RWPE2 (cell line): ENCODE measurements at regions not wholly inside any gene's neighbourhood (a gene's known extent, or its start where the extent isn't known, plus 50 kb on each side); places are given as distances from the start of the nearest gene placed in this dataset.

ENCODE experiments used
- ATAC-seq: fragments of 200-7000 bp; cut with Tn5 transposase; 3 replicates; pipeline ENCODE4 v1.9.1; 2021; ENCODE audit warnings: low read depth
- DNase-seq: peaks from one replicate; pipeline ENCODE4 v3.0.0-alpha.2; 2020; ENCODE audit warnings: low spot score
- H3K27ac ChIP-seq: fragments of 450-650 bp; 2 replicates; pipeline ENCODE4 v1.5.1; 2017; ENCODE audit warnings: mild to moderate bottlenecking; ENCODE audit not compliant: poor library complexity, severe bottlenecking
- H3K27me3 ChIP-seq: fragments of 250-450 bp; sonication (Bioruptor Pico); 2 replicates; pipeline ENCODE4 v1.5.1; 2021; ENCODE audit warnings: mild to moderate bottlenecking, moderate library complexity; ENCODE audit not compliant: insufficient read depth, poor library complexity, severe bottlenecking
- H3K36me3 ChIP-seq: fragments of 250-450 bp; sonication (Bioruptor Pico); 2 replicates; pipeline ENCODE4 v1.5.1; 2020; ENCODE audit warnings: low read depth, mild to moderate bottlenecking, moderate library complexity
- H3K4me1 ChIP-seq: fragments of 250-450 bp; sonication (Bioruptor Pico); 2 replicates; pipeline ENCODE4 v1.5.1; 2021; ENCODE audit warnings: mild to moderate bottlenecking, moderate library complexity; ENCODE audit not compliant: insufficient read depth, poor library complexity, severe bottlenecking
- H3K4me3 ChIP-seq: fragments of 250-450 bp; sonication (Bioruptor Pico); 2 replicates; pipeline ENCODE4 v1.5.1; 2021; ENCODE audit warnings: mild to moderate bottlenecking, moderate library complexity; ENCODE audit not compliant: severe bottlenecking
- H3K9me3 ChIP-seq: fragments of 250-450 bp; sonication (Bioruptor Pico); 2 replicates; pipeline ENCODE4 v1.5.1; 2021; ENCODE audit warnings: mild to moderate bottlenecking, moderate library complexity; ENCODE audit not compliant: severe bottlenecking
- TF ChIP-seq, protein P1 (sequence below): fragments of 450-650 bp; IDR thresholded peaks from one replicate; pipeline ENCODE4 v1.5.1; 2017; ENCODE audit warnings: mild to moderate bottlenecking, moderate library complexity; ENCODE audit not compliant: poor library complexity, severe bottlenecking

DNA sequence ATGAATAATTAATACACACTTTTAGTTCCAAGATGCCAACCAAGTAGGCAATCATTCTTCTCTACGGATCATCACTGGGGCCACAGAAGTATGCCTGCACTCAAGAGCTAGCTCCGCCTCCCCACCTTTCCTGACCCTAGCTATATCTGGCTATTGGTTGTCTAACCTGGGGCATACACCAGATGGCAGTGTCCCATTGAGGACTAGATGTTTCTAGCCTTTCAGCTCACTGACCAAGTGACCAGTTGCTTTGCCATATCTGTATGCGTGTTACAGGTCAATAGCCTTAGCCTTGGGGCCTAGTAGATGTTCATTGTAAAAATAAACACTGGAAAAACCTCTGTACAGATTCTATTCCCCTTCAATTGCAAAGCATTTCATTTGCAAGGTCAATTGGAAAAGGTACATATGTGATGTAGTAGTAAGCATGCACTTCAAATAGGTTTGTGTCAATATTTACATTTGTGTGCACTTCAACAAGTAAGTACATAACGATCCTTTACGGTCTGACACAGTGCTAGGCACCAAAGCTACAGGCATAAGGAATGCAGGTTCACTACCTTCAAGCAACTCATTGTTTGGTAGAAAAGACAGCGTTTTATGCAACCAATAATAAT is 521.7 kb downstream of the PPARGC1A start:
- H3K36me3 ChIP-seq, result no peaks in the 10 kb centered on the region
- ATAC-seq (no peak), DNase-seq (no peak)
- H3K27ac ChIP-seq, result no peak overlapping the region
- TF ChIP-seq, protein P1, sequence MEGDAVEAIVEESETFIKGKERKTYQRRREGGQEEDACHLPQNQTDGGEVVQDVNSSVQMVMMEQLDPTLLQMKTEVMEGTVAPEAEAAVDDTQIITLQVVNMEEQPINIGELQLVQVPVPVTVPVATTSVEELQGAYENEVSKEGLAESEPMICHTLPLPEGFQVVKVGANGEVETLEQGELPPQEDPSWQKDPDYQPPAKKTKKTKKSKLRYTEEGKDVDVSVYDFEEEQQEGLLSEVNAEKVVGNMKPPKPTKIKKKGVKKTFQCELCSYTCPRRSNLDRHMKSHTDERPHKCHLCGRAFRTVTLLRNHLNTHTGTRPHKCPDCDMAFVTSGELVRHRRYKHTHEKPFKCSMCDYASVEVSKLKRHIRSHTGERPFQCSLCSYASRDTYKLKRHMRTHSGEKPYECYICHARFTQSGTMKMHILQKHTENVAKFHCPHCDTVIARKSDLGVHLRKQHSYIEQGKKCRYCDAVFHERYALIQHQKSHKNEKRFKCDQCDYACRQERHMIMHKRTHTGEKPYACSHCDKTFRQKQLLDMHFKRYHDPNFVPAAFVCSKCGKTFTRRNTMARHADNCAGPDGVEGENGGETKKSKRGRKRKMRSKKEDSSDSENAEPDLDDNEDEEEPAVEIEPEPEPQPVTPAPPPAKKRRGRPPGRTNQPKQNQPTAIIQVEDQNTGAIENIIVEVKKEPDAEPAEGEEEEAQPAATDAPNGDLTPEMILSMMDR, result peak; percentile 5
- no peaks in the 10 kb centered on the region for H3K4me1 ChIP-seq
- no peaks in the 10 kb centered on the region for H3K27me3 ChIP-seq
- H3K4me3 ChIP-seq, result no peak overlapping the region
- no peaks in the 10 kb centered on the region for H3K9me3 ChIP-seq

- H3K4me3 ChIP-seq, result no peak overlapping the region
- H3K27ac ChIP-seq, result no peak overlapping the region
- H3K9me3 ChIP-seq, result no peaks in the 10 kb centered on the region
- no peaks in the 10 kb centered on the region for H3K27me3 ChIP-seq
- H3K36me3 ChIP-seq, result no peaks in the 10 kb centered on the region
- DNase-seq (no peak), ATAC-seq (no peak)
- TF ChIP-seq, protein P1, result no peak
- H3K4me1 ChIP-seq, result no peaks in the 10 kb centered on the region
Measured at GRCh38 chr4:23366557-23366906, 523.3 kb downstream of the PPARGC1A start.

- H3K9me3 ChIP-seq, result no peaks in the 10 kb centered on the region
- H3K27ac ChIP-seq, result no peak overlapping the region
- TF ChIP-seq, protein P1, result no peak
- H3K4me3 ChIP-seq, result no peak overlapping the region
- no peak for DNase-seq
- H3K27me3 ChIP-seq, result no peaks in the 10 kb centered on the region
- H3K36me3 ChIP-seq, result no peaks in the 10 kb centered on the region
- no peak for ATAC-seq
- no peaks in the 10 kb centered on the region for H3K4me1 ChIP-seq
Measured at GRCh38 chr4:23365871-23366556, 523.8 kb downstream of the PPARGC1A start.

- no peaks in the 10 kb centered on the region for H3K27me3 ChIP-seq
- ATAC-seq (no peak), DNase-seq (no peak)
- no peaks in the 10 kb centered on the region for H3K36me3 ChIP-seq
- H3K27ac ChIP-seq, result no peak overlapping the region
- H3K4me1 ChIP-seq, result no peaks in the 10 kb centered on the region
- TF ChIP-seq, protein P1, result no peak
- H3K4me3 ChIP-seq, result no peak overlapping the region
- no peaks in the 10 kb centered on the region for H3K9me3 ChIP-seq
Measured at GRCh38 chr4:23365086-23365485, 524.8 kb downstream of the PPARGC1A start.

DNA sequence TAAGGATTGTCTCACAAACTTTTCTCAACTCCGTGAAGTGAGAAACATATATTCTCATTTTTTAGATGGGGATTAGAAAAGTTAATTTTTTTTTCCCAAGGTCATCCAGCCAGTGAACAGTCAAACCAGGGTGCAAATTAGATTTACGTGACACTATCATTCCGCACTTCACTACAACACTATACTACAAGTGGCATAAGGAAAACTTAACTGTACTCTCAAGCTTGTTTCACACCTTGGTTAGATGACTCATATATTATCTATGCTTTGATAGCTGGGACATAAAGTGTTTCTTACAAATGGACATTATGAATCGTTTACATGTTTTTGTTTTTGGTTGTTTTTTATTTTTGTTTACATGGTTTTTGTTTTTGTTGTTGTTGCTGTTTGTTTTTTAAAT is 525.7 kb downstream of the PPARGC1A start:
- Histone ChIP-seq H3K27ac (no peak overlapping the region), H3K4me1 (no peaks in the 10 kb centered on the region), H3K4me3 (no peak overlapping the region), H3K36me3 (no peaks in the 10 kb centered on the region), H3K27me3 (no peaks in the 10 kb centered on the region), H3K9me3 (no peaks in the 10 kb centered on the region)
- DNase-seq (no peak), ATAC-seq (no peak)
- TF ChIP-seq, protein P1, result no peak
